Sigmoid colon (tissue), 6 donors: ENCODE measurements at regions not wholly inside any gene's neighbourhood (a gene's known extent, or its start where the extent isn't known, plus 50 kb on each side); places are given as distances from the start of the nearest gene placed in this dataset.

Experiments used
- DNase-seq: peaks from one replicate; pipeline ENCODE4 v3.0.0-alpha.2; 2019
- H3K27ac ChIP-seq, 4 donors: fragments of 200-600 bp; sonication (generic); one replicate each; pipeline ENCODE4 v1.5.1; 2016 to 2019; ENCODE audit warnings: mild to moderate bottlenecking in 1 of 4
- H3K27me3 ChIP-seq, 3 donors: fragments of 200-600 bp; sonication (generic); one replicate each; pipeline ENCODE4 v1.5.1; 2019; ENCODE audit warnings: mild to moderate bottlenecking in 1 of 3
- H3K36me3 ChIP-seq, 4 donors: fragments of 200-600 bp; sonication (generic); one replicate each; pipeline ENCODE4 v1.5.1; 2016 to 2019
- H3K4me1 ChIP-seq, 4 donors: fragments of 200-600 bp; sonication (generic); one replicate each; pipeline ENCODE4 v1.5.1; 2017 to 2019
- H3K4me3 ChIP-seq, 4 donors: fragments of 200-600 bp; sonication (generic); one replicate each; pipeline ENCODE4 v1.5.1; 2017 to 2019; ENCODE audit warnings: mild to moderate bottlenecking in 2 of 4, moderate library complexity in 1 of 4
- H3K9me3 ChIP-seq, 4 donors: fragments of 200-600 bp in 3 of 4; sonication (generic) in 3 of 4; one replicate each; pipeline versions ENCODE4 v1.5.1 to v1.6.1; 2013 to 2019
- EP300 ChIP-seq, 4 donors: sonication (generic); formaldehyde crosslinking; IDR thresholded peaks; one replicate each; pipeline ENCODE4 v1.6.1; 2017; ENCODE audit warnings: antibody characterized with exemption in 4 of 4
- POLR2A ChIP-seq, 2 donors: fragments of 450-650 bp; IDR thresholded peaks; one replicate each; pipeline ENCODE4 v1.6.1; 2016; ENCODE audit warnings: antibody characterized with exemption in 2 of 2, mild to moderate bottlenecking in 2 of 2, moderate library complexity in 2 of 2
- POLR2AphosphoS5 ChIP-seq, 4 donors: sonication (generic); formaldehyde crosslinking; IDR thresholded peaks; one replicate each; pipeline ENCODE4 v1.6.1; 2017; ENCODE audit warnings: antibody characterized with exemption in 4 of 4
- WGBS, 2 donors: extraction: QIAGEN DNeasy Blood & Tissue Kit; methylation state at CpG; one replicate each; pipeline ENCODE4 v1.1.7; 2013; 5-methylcytosine and 5-hydroxymethylcytosine counted together
- intact Hi-C: fragments of 100-400 bp; cut with DNase I; formaldehyde crosslinking; loops from one replicate; pipeline ENCODE4 v1.15.1; 2023
- TF ChIP-seq, protein P1 (sequence below), 4 experiments: fragments of 450-650 bp in 3 of 4; fragments of 200-600 bp in 1 of 4; IDR thresholded peaks; one replicate each; pipeline ENCODE4 v1.5.1; 2016 to 2019; ENCODE audit warnings: antibody characterized with exemption in 4 of 4, mild to moderate bottlenecking in 3 of 4, moderate library complexity in 2 of 4
- donor health status: healthy with polysubstance abuse.
- donor health status: healthy.

DNA sequence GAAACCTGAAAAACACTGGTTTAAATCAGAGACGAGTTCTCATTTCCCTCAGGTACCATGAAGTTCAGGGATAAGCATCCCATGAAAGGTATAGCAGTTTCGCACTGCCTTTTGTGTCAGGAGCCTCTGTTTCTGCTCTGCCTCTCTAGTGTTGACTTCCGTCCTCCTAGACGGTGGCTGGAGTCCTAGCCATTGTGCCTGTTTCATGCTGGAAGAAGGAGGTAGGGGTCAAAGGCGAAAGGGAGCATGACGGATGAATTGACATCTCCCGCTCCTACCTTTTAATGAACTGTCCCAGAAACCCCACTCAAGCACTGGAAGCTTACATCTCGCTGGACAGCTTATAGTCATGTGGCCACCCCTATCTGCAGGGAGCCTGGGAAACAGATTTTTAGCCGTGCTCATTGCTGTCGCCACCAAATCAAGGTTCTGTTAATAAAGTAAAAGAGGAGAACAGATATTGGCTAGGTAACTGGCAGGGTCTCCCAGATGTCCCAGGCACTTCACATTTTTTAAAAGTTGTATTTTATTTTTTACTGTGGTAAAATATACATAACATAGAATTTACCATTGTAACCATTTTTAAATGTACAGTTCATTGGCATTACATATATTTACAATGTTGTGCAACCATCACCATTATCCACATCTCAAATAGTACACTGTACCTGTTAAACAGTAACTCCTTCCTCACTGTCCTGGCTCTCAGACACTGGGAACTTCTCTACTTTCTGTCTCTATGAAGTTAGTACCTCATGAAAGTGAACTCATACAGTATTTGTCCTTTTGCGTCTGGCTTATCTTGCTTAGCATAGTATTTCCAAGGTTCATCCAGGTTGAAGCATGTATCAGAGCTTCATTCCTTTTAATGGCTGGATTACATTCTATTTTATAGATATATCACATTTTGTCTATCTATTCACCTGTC lies 55.0 kb upstream of the CTLA4 start:
- intact Hi-C loops, result loop anchor here (10.0 kb wide), 2 partner anchors 92 to 158 kb away; no protein-coding TSS in a partner anchor
- DNase-seq, result no peak
- Histone ChIP-seq H3K36me3 (no peaks in the 10 kb centered on the region), H3K27me3 (no peaks in the 10 kb centered on the region), H3K4me3 (no peak overlapping the region), H3K27ac (peak overlapping the region in 1 of 4 donors; percentile 32), H3K4me1 (peaks cover 0 to 19% (median 5%) of the 10 kb centered on the region in 4 donors), H3K9me3 (no peaks in the 10 kb centered on the region)
- 84 to 85% methylated on average over 11 of the region's 11 CpGs for WGBS, 2 donors
- TF ChIP-seq, protein P1, sequence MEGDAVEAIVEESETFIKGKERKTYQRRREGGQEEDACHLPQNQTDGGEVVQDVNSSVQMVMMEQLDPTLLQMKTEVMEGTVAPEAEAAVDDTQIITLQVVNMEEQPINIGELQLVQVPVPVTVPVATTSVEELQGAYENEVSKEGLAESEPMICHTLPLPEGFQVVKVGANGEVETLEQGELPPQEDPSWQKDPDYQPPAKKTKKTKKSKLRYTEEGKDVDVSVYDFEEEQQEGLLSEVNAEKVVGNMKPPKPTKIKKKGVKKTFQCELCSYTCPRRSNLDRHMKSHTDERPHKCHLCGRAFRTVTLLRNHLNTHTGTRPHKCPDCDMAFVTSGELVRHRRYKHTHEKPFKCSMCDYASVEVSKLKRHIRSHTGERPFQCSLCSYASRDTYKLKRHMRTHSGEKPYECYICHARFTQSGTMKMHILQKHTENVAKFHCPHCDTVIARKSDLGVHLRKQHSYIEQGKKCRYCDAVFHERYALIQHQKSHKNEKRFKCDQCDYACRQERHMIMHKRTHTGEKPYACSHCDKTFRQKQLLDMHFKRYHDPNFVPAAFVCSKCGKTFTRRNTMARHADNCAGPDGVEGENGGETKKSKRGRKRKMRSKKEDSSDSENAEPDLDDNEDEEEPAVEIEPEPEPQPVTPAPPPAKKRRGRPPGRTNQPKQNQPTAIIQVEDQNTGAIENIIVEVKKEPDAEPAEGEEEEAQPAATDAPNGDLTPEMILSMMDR (IDR thresholded peaks at IDR 0.05), result no peak
- TF ChIP-seq POLR2A (IDR thresholded peaks at IDR 0.05) (no peak), POLR2AphosphoS5 (IDR thresholded peaks at IDR 0.05) (no peak), EP300 (IDR thresholded peaks at IDR 0.05) (no peak)

DNA sequence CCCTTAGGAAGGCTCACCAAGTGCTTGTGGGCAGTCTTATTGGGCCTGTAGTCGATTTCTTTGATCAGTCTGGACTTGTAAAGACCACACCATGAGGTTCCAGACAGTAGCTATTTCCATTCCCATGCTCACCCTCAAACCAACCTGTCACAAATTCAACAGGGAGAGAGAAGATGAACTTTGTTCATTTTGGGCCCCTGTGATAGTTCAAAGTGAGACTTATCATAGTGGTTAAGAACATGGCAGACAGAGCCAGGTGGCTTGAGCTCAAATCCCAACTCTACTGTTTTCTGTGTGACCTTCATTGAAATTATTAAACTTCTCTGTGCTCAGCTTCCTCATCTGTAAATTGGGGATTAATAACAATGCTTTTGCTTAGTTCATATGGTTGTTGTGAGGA lies 53.9 kb upstream of the CTLA4 start:
- DNase-seq, result no peak
- Histone ChIP-seq H3K4me3 (no peak overlapping the region), H3K4me1 (peaks cover 0 to 12% (median 5%) of the 10 kb centered on the region in 4 donors), H3K27ac (no peak overlapping the region), H3K27me3 (no peaks in the 10 kb centered on the region), H3K36me3 (no peaks in the 10 kb centered on the region), H3K9me3 (no peaks in the 10 kb centered on the region)
- TF ChIP-seq POLR2A (IDR thresholded peaks at IDR 0.05), result no peak
- TF ChIP-seq, protein P1 (IDR thresholded peaks at IDR 0.05), result no peak
- no peak for TF ChIP-seq EP300 (IDR thresholded peaks at IDR 0.05)
- no peak for TF ChIP-seq POLR2AphosphoS5 (IDR thresholded peaks at IDR 0.05)
- intact Hi-C loops, result loop anchor here (10.0 kb wide), 2 partner anchors 91 to 159 kb away; no protein-coding TSS in a partner anchor
- WGBS, 2 donors, result 91% methylated on average over 1 of the region's 1 CpG

- TF ChIP-seq, protein P1 (IDR thresholded peaks at IDR 0.05), result peak; percentile 18 to 67 (median 64)
- TF ChIP-seq EP300 (IDR thresholded peaks at IDR 0.05), result no peak
- no peaks in the 10 kb centered on the region for H3K9me3 ChIP-seq
- H3K4me3 ChIP-seq, result no peak overlapping the region
- no peaks in the 10 kb centered on the region for H3K36me3 ChIP-seq
- intact Hi-C loops, result loop anchor here (5.0 to 10.0 kb wide), 3 partner anchors 90 to 328 kb away; no protein-coding TSS in a partner anchor
- WGBS, 2 donors, result 11 to 27% methylated on average over 10 of the region's 10 CpGs
- H3K27me3 ChIP-seq, result no peaks in the 10 kb centered on the region
- H3K27ac ChIP-seq, result peak overlapping the region in 1 of 4 donors; percentile 7
- H3K4me1 ChIP-seq, result peaks cover 0 to 12% (median 5%) of the 10 kb centered on the region in 4 donors
- peak; percentile 72 for DNase-seq
Measured at GRCh38 chr2:203814661-203815540, 52.7 kb upstream of the CTLA4 start.

- whole genome bisulfite sequencing, 2 donors, result 5 to 8% methylated on average over 2 of the region's 2 CpGs
- intact Hi-C loops, result loop anchor here (5.0 to 10.0 kb wide), 3 partner anchors 89 to 328 kb away; no protein-coding TSS in a partner anchor
- Histone ChIP-seq H3K27ac (peak overlapping the region in 1 of 4 donors; percentile 30), H3K36me3 (no peaks in the 10 kb centered on the region), H3K27me3 (no peaks in the 10 kb centered on the region), H3K9me3 (no peaks in the 10 kb centered on the region), H3K4me3 (no peak overlapping the region), H3K4me1 (peaks cover 0 to 12% (median 5%) of the 10 kb centered on the region in 4 donors)
- no peak for TF ChIP-seq POLR2A (IDR thresholded peaks at IDR 0.05)
- TF ChIP-seq, protein P1 (IDR thresholded peaks at IDR 0.05), result no peak
- TF ChIP-seq EP300 (IDR thresholded peaks at IDR 0.05), result no peak
- TF ChIP-seq POLR2AphosphoS5 (IDR thresholded peaks at IDR 0.05), result no peak
- DNase-seq, result no peak
Measured at GRCh38 chr2:203815541-203815898, 52.1 kb upstream of the CTLA4 start.
